CD14-positive monocyte (primary cell): ENCODE measurements at regions not wholly inside any gene's neighbourhood (a gene's known extent, or its start where the extent isn't known, plus 50 kb on each side); places are given as distances from the start of the nearest gene placed in this dataset.

Source experiments
- DNase-seq, 3 donors: peaks; one replicate each; pipeline ENCODE4 v3.0.0-alpha.2; 2011 to 2022
- H2AFZ ChIP-seq: 2 replicates; pipeline ENCODE4 v1.6.0; 2012; ENCODE audit warnings: mild to moderate bottlenecking, low read depth, low read length, inconsistent platforms; ENCODE audit not compliant: insufficient read depth, poor library complexity, severe bottlenecking
- H3K27ac ChIP-seq, 2 donors: 1 replicate in 1 of 2; 2 replicates in 1 of 2; pipeline ENCODE4 v1.5.1; 2012 to 2013; ENCODE audit warnings: low read length in 2 of 2, control low read depth in 1 of 2, inconsistent platforms in 1 of 2, low read depth in 1 of 2, mild to moderate bottlenecking in 1 of 2
- H3K27me3 ChIP-seq, 2 donors: one replicate each; pipeline versions ENCODE4 v1.6.0 to v1.6.1; 2011 to 2013; ENCODE audit warnings: low read length in 2 of 2; ENCODE audit not compliant: control insufficient read depth in 2 of 2, insufficient read depth in 2 of 2
- H3K36me3 ChIP-seq, 2 donors: replicated peaks in 1 of 2; 1 replicate in 1 of 2; 2 replicates in 1 of 2; pipeline versions ENCODE4 v1.5.1 to v1.6.1; 2012 to 2013; ENCODE audit warnings: low read length in 2 of 2, control low read depth in 1 of 2, inconsistent platforms in 1 of 2, mild to moderate bottlenecking in 1 of 2; ENCODE audit not compliant: insufficient read depth in 2 of 2, control insufficient read depth in 1 of 2
- H3K4me1 ChIP-seq, 2 donors: 1 replicate in 1 of 2; 2 replicates in 1 of 2; pipeline versions ENCODE4 v1.5.1 to v1.6.1; 2012 to 2013; ENCODE audit warnings: low read length in 2 of 2, control low read depth in 1 of 2, inconsistent platforms in 1 of 2, mild to moderate bottlenecking in 1 of 2, moderate library complexity in 1 of 2; ENCODE audit not compliant: insufficient read depth in 2 of 2, control insufficient read depth in 1 of 2
- H3K4me2 ChIP-seq: replicated peaks from 2 replicates; pipeline ENCODE3; 2012; ENCODE audit warnings: low read length, moderate library complexity, mild to moderate bottlenecking; ENCODE audit not compliant: poor library complexity, severe bottlenecking; ENCODE audit errors: extremely low read depth
- H3K4me3 ChIP-seq, 3 experiments: fragments of 200-600 bp in 1 of 3; sonication (generic) in 1 of 3; replicated peaks in 1 of 3; 1 replicate in 2 of 3; 2 replicates in 1 of 3; pipeline ENCODE4 v1.5.1; 2011 to 2013; ENCODE audit warnings: low read length in 3 of 3, mild to moderate bottlenecking in 3 of 3, control low read depth in 2 of 3, low read depth in 2 of 3, inconsistent platforms in 1 of 3, moderate library complexity in 1 of 3
- H3K79me2 ChIP-seq: 2 replicates; pipeline ENCODE4 v1.6.0; 2012; ENCODE audit warnings: mild to moderate bottlenecking, control low read depth, inconsistent platforms, low read length, moderate library complexity; ENCODE audit not compliant: insufficient read depth
- H3K9ac ChIP-seq: 2 replicates; pipeline ENCODE4 v1.6.0; 2017; ENCODE audit warnings: low read length, mild to moderate bottlenecking; ENCODE audit not compliant: insufficient read depth, poor library complexity, severe bottlenecking
- H3K9me3 ChIP-seq, 2 donors: replicated peaks in 1 of 2; 1 replicate in 1 of 2; 2 replicates in 1 of 2; pipeline versions ENCODE4 v1.5.1 to v1.6.1; 2012 to 2013; ENCODE audit warnings: low read length in 2 of 2, control low read depth in 1 of 2; ENCODE audit not compliant: control insufficient read depth in 1 of 2, insufficient read depth in 1 of 2
- H4K20me1 ChIP-seq: 2 replicates; pipeline ENCODE4 v1.6.0; 2012; ENCODE audit warnings: mild to moderate bottlenecking, low read length, control low read depth, moderate library complexity; ENCODE audit not compliant: insufficient read depth
- H3K27ac Mint-ChIP-seq, 7 donors: one replicate each; pipeline ENCODE4 v1.8.0; 2020; ENCODE audit warnings: mild to moderate bottlenecking in 7 of 7, mixed read lengths in 7 of 7, moderate library complexity in 6 of 7, inconsistent platforms in 2 of 7
- H3K27me3 Mint-ChIP-seq, 3 donors: one replicate each; pipeline ENCODE4 v1.8.0; 2021 to 2022; ENCODE audit warnings: low read depth in 3 of 3, mild to moderate bottlenecking in 3 of 3, mixed read lengths in 3 of 3, moderate library complexity in 3 of 3, inconsistent platforms in 1 of 3
- H3K36me3 Mint-ChIP-seq, 2 donors: one replicate each; pipeline ENCODE4 v1.8.0; 2020; ENCODE audit warnings: mixed read lengths in 2 of 2, inconsistent platforms in 1 of 2, mild to moderate bottlenecking in 1 of 2
- H3K4me1 Mint-ChIP-seq: one replicate; pipeline ENCODE4 v1.8.0; 2020; ENCODE audit warnings: mild to moderate bottlenecking, mixed read lengths
- H3K4me3 Mint-ChIP-seq, 2 donors: one replicate each; pipeline ENCODE4 v1.8.0; 2020; ENCODE audit warnings: mild to moderate bottlenecking in 2 of 2, mixed read lengths in 2 of 2, moderate library complexity in 1 of 2
- H3K9me3 Mint-ChIP-seq, 7 donors: one replicate each; pipeline ENCODE4 v1.8.0; 2020 to 2022; ENCODE audit warnings: mixed read lengths in 7 of 7, mild to moderate bottlenecking in 6 of 7, moderate library complexity in 6 of 7, inconsistent platforms in 2 of 7
- CTCF ChIP-seq: fragments of 200-600 bp; IDR thresholded peaks from one replicate; pipeline ENCODE4 v1.8.0; 2022; ENCODE audit warnings: antibody characterized with exemption, mild to moderate bottlenecking
- WGBS: methylation state at CpG from one replicate; pipeline ENCODE4 v1.1.5; 2013; ENCODE audit warnings: missing lambda C conversion rate; ENCODE audit not compliant: insufficient coverage; 5-methylcytosine and 5-hydroxymethylcytosine counted together
- intact Hi-C, 2 donors: fragments of 100-400 bp; cut with micrococcal nuclease; formaldehyde crosslinking; loops; one replicate each; pipeline versions ENCODE4 v1.15.0 to v1.15.1; 2023

- intact Hi-C loops, result no loop called here
- H3K4me1 ChIP-seq, result no peaks in the 10 kb centered on the region
- no peak overlapping the region for H2AFZ ChIP-seq
- H3K9me3 ChIP-seq, result no peaks in the 10 kb centered on the region
- no peaks in the 10 kb centered on the region for H3K36me3 Mint-ChIP-seq
- no peak overlapping the region for H3K4me3 ChIP-seq
- no peak overlapping the region for H3K27ac Mint-ChIP-seq
- no peaks in the 10 kb centered on the region for H3K4me1 Mint-ChIP-seq
- H4K20me1 ChIP-seq, result no peaks in the 10 kb centered on the region
- no peak overlapping the region for H3K4me3 Mint-ChIP-seq
- peaks cover 0 to 3% (median 2%) of the 10 kb centered on the region in 3 donors for H3K27me3 Mint-ChIP-seq
- no peaks in the 10 kb centered on the region for H3K36me3 ChIP-seq
- no peak overlapping the region for H3K27ac ChIP-seq
- no peaks in the 10 kb centered on the region for H3K79me2 ChIP-seq
- H3K27me3 ChIP-seq, result no peaks in the 10 kb centered on the region
- no peak for DNase-seq
- H3K9ac ChIP-seq, result no peak overlapping the region
- H3K4me2 ChIP-seq, result no peak overlapping the region
- WGBS, result 95% methylated on average over 2 of the region's 2 CpGs
- no peak for TF ChIP-seq CTCF
- H3K9me3 Mint-ChIP-seq, result peaks cover 0 to 4% (median 2%) of the 10 kb centered on the region in 7 donors
Observed at GRCh38 chr9:87059772-87060171, 112.5 kb upstream of the GAS1 start.

GRCh38 chr9:87062746-87063145 is 115.4 kb upstream of the GAS1 start:
- Histone ChIP-seq H3K79me2 (no peaks in the 10 kb centered on the region), H3K27me3 (no peaks in the 10 kb centered on the region), H2AFZ (no peak overlapping the region), H3K9ac (no peak overlapping the region), H3K9me3 (no peaks in the 10 kb centered on the region), H3K27ac (no peak overlapping the region), H3K4me1 (no peaks in the 10 kb centered on the region), H3K36me3 (no peaks in the 10 kb centered on the region), H3K4me3 (no peak overlapping the region), H3K4me2 (no peak overlapping the region), H4K20me1 (no peaks in the 10 kb centered on the region)
- H3K4me3 Mint-ChIP-seq, result no peak overlapping the region
- intact Hi-C loops, result no loop called here
- peaks cover 0 to 2% (median 0%) of the 10 kb centered on the region in 3 donors for H3K27me3 Mint-ChIP-seq
- H3K27ac Mint-ChIP-seq, result no peak overlapping the region
- H3K36me3 Mint-ChIP-seq, result no peaks in the 10 kb centered on the region
- DNase-seq, result no peak
- no peak for TF ChIP-seq CTCF
- peaks cover 0 to 5% (median 2%) of the 10 kb centered on the region in 7 donors for H3K9me3 Mint-ChIP-seq
- no peaks in the 10 kb centered on the region for H3K4me1 Mint-ChIP-seq
